Ishikawa (cell line): ENCODE measurements at regions not wholly inside any gene's neighbourhood (a gene's known extent, or its start where the extent isn't known, plus 50 kb on each side); places are given as distances from the start of the nearest gene placed in this dataset.

ENCODE experiments used
- CEBPB ChIP-seq: IDR thresholded peaks from 2 replicates; pipeline ENCODE4 v1.6.1; 2012
- CREB1 ChIP-seq: IDR thresholded peaks from 2 replicates; pipeline ENCODE4 v1.6.1; 2012; ENCODE audit warnings: low read depth
- EGR1 ChIP-seq: IDR thresholded peaks from 2 replicates; pipeline ENCODE4 v1.6.1; 2012
- EP300 ChIP-seq: IDR thresholded peaks from 2 replicates; pipeline ENCODE4 v1.6.1; 2012; ENCODE audit warnings: borderline replicate concordance
- FOXM1 ChIP-seq: IDR thresholded peaks from 2 replicates; pipeline ENCODE4 v1.6.1; 2012; ENCODE audit warnings: low read depth, borderline replicate concordance
- NFIC ChIP-seq: IDR thresholded peaks from 2 replicates; pipeline ENCODE4 v1.6.1; 2012
- RAD21 ChIP-seq: IDR thresholded peaks from 2 replicates; pipeline ENCODE4 v1.6.1; 2012; ENCODE audit warnings: low read depth
- TAF1 ChIP-seq: IDR thresholded peaks from 2 replicates; pipeline ENCODE4 v1.6.1; 2012; ENCODE audit warnings: low read depth, mild to moderate bottlenecking
- TCF12 ChIP-seq: IDR thresholded peaks from 2 replicates; pipeline ENCODE4 v1.6.1; 2012; ENCODE audit warnings: low read depth
- TEAD4 ChIP-seq: IDR thresholded peaks from 2 replicates; pipeline ENCODE4 v1.6.1; 2012
- YY1 ChIP-seq: IDR thresholded peaks from 2 replicates; pipeline ENCODE4 v1.6.1; 2012; ENCODE audit warnings: low read depth
- ZBTB7A ChIP-seq: IDR thresholded peaks from 2 replicates; pipeline ENCODE4 v1.6.1; 2012; ENCODE audit warnings: low read depth
- TF ChIP-seq, protein P1 (sequence below): IDR thresholded peaks from 2 replicates; pipeline ENCODE4 v1.6.1; 2012
- TF ChIP-seq, protein P2 (sequence below): IDR thresholded peaks from 2 replicates; pipeline ENCODE4 v1.6.1; 2012; ENCODE audit warnings: low read depth, mild to moderate bottlenecking
- TF ChIP-seq, protein P3 (sequence below): IDR thresholded peaks from 2 replicates; pipeline ENCODE4 v1.6.1; 2012

DNA sequence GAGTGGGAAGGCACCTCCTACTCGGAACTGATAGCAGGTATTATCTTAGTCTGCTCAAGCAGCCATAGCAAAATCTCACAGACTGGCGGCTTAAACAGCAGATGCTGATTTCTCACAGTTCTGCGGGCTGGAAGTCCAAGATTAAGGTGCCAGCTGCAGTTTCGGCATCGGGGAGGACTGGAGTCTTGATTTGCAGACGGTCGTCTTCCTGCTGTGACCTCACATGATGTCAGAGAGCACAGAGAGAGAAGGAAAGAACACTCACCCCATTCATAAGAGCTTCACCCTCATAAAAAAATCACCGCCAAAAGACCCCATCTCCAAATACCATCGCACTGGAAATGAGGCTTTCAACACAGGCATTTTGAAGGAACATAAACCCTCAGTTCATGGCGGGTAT is 216.5 kb upstream of the PITRM1 start:
- TF ChIP-seq RAD21 (no peak), TEAD4 (no peak), TCF12 (no peak), CEBPB (no peak)

DNA sequence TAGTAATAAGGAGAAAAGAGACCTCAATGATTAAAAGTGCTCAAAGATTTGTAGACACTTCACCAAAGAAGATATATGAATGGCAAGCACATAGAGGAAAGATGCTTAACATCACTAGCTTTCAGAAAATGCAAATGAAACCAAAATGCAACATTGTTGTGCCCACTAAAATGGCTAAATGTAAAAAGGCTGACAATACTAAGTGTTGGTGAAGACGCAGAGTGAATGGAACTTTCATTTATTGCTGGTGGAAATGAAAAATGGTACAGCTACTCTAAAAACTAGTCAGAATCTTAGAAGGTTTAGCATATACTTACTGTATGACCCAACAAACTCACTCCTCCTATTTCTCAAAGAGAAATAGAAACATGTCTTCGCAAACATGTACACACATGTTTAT is 212.9 kb upstream of the PITRM1 start:
- TF ChIP-seq NFIC (no peak), YY1 (no peak), EGR1 (no peak)

DNA sequence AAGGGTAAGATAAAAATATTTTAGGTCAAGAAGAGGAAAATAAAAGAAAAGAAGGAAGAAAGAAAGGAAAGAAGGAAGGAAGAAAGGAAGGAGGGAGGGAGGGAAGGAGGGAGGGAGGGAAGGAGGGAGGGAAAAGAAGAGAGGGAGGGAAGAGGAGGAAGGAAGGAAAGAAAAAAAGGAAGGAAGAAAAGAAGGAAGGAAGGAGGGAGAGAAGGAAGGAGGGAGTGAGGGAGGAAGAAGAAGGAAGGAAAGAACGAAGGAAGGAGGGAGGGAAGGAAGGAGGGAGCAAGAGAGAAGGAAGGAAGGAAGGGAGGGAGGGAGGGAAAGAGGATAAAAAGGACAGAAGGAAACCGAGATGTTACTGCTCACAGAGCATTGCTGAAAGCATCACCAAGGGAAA is 209.5 kb upstream of the PITRM1 start:
- TF ChIP-seq ZBTB7A (no peak), CEBPB (no peak), TAF1 (no peak), EP300 (no peak)

DNA sequence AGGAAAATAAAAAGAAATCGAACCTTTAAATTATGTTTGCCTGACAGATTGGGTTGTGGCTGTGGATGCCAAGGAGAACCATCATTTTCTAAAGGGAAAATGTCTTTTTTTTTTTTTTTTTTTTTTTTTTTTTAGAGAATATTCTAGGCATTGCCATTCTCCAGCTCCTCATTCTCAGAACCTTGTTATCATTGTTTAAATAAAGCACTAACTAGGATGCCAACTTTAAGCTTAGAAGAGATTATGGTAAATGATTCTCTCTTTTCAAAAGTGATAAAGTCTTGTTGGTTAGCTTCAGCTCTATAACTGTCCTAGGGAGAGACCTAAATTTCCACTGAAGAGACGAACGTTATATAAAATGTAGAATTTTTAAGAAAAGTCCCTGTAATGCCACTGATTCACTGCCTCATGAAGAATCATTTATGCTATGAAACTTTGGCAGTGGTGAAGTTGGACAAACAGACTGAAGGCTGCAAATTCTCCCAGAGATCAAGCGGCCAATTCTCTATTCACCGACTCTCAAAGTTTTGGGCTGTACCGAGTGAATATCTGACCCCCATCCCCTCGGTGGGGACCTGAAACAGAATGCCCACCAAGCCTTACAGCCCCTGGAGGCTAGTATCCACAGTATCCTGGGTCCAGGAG is 207.9 kb upstream of the PITRM1 start:
- TF ChIP-seq YY1 (no peak), NFIC (no peak), EGR1 (no peak), EP300 (no peak), TAF1 (no peak), TCF12 (no peak), ZBTB7A (no peak), CEBPB (no peak), RAD21 (no peak), CREB1 (no peak), FOXM1 (no peak), TEAD4 (no peak)
- TF ChIP-seq, protein P1, sequence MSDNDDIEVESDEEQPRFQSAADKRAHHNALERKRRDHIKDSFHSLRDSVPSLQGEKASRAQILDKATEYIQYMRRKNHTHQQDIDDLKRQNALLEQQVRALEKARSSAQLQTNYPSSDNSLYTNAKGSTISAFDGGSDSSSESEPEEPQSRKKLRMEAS = no peak
- TF ChIP-seq, protein P2, sequence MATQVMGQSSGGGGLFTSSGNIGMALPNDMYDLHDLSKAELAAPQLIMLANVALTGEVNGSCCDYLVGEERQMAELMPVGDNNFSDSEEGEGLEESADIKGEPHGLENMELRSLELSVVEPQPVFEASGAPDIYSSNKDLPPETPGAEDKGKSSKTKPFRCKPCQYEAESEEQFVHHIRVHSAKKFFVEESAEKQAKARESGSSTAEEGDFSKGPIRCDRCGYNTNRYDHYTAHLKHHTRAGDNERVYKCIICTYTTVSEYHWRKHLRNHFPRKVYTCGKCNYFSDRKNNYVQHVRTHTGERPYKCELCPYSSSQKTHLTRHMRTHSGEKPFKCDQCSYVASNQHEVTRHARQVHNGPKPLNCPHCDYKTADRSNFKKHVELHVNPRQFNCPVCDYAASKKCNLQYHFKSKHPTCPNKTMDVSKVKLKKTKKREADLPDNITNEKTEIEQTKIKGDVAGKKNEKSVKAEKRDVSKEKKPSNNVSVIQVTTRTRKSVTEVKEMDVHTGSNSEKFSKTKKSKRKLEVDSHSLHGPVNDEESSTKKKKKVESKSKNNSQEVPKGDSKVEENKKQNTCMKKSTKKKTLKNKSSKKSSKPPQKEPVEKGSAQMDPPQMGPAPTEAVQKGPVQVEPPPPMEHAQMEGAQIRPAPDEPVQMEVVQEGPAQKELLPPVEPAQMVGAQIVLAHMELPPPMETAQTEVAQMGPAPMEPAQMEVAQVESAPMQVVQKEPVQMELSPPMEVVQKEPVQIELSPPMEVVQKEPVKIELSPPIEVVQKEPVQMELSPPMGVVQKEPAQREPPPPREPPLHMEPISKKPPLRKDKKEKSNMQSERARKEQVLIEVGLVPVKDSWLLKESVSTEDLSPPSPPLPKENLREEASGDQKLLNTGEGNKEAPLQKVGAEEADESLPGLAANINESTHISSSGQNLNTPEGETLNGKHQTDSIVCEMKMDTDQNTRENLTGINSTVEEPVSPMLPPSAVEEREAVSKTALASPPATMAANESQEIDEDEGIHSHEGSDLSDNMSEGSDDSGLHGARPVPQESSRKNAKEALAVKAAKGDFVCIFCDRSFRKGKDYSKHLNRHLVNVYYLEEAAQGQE = no peak
- TF ChIP-seq, protein P3, sequence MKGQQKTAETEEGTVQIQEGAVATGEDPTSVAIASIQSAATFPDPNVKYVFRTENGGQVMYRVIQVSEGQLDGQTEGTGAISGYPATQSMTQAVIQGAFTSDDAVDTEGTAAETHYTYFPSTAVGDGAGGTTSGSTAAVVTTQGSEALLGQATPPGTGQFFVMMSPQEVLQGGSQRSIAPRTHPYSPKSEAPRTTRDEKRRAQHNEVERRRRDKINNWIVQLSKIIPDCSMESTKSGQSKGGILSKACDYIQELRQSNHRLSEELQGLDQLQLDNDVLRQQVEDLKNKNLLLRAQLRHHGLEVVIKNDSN = no peak

DNA sequence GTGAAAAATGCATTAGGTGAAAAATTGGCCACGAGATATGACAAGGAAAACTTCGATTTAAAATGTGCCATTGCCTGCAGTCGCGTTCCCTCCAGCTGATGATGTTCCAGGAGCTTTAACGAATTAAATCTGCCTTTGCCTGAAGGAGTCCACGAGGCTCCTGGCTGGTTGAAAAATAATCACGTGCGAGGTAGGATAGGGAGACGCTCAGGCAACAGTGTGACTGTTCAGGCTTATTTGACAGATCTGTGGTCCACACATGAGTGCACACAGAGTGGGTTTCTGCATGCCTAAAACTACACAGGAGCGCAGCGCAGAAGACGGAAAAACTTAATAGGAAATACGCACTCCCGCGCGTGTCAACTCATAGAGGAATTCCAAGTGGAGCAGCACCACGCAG is 204.0 kb upstream of the PITRM1 start:
- no peak for TF ChIP-seq TAF1
- TF ChIP-seq, protein P3 = no peak
- no peak for TF ChIP-seq YY1
- TF ChIP-seq, protein P2 = no peak
- no peak for TF ChIP-seq TCF12
- no peak for TF ChIP-seq TEAD4
- no peak for TF ChIP-seq FOXM1
- no peak for TF ChIP-seq CEBPB
- TF ChIP-seq RAD21 = no peak
- TF ChIP-seq NFIC = no peak
- TF ChIP-seq CREB1 = no peak
- TF ChIP-seq, protein P1 = no peak
- TF ChIP-seq EP300 = no peak
- TF ChIP-seq ZBTB7A = no peak
- TF ChIP-seq EGR1 = no peak

DNA sequence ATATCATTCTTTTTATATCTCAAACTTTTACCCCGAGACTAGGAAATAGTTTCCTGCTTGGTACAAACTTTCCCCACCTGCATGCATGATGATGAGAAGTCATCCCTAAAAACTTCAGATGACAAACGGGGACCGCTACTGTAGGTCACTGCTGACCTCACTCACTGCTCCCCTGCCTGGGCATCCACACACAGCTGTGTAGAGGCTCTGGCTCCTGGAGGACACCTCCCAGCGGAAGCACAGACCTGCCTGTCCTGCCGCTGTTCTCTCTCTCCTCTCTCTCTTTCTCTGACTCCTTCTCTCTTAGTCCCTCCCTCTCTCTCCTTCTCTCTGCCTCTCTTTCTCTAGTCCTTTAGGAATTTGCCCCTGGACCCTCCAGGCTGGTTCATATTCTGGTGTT is 202.9 kb upstream of the PITRM1 start:
- no peak for TF ChIP-seq EP300
- no peak for TF ChIP-seq NFIC
- TF ChIP-seq, protein P3 = no peak
- TF ChIP-seq TCF12 = no peak
- TF ChIP-seq, protein P2 = no peak
- TF ChIP-seq CREB1 = no peak
- no peak for TF ChIP-seq FOXM1
- TF ChIP-seq TEAD4 = no peak
- TF ChIP-seq TAF1 = no peak
- TF ChIP-seq YY1 = no peak
- TF ChIP-seq RAD21 = no peak
- TF ChIP-seq ZBTB7A = no peak
- TF ChIP-seq EGR1 = no peak
- TF ChIP-seq CEBPB = no peak
- TF ChIP-seq, protein P1 = no peak
